ENCODE measurements at regions not wholly inside any gene's neighbourhood (a gene's known extent, or its start where the extent isn't known, plus 50 kb on each side); places are given as distances from the start of the nearest gene placed in this dataset.

DNA sequence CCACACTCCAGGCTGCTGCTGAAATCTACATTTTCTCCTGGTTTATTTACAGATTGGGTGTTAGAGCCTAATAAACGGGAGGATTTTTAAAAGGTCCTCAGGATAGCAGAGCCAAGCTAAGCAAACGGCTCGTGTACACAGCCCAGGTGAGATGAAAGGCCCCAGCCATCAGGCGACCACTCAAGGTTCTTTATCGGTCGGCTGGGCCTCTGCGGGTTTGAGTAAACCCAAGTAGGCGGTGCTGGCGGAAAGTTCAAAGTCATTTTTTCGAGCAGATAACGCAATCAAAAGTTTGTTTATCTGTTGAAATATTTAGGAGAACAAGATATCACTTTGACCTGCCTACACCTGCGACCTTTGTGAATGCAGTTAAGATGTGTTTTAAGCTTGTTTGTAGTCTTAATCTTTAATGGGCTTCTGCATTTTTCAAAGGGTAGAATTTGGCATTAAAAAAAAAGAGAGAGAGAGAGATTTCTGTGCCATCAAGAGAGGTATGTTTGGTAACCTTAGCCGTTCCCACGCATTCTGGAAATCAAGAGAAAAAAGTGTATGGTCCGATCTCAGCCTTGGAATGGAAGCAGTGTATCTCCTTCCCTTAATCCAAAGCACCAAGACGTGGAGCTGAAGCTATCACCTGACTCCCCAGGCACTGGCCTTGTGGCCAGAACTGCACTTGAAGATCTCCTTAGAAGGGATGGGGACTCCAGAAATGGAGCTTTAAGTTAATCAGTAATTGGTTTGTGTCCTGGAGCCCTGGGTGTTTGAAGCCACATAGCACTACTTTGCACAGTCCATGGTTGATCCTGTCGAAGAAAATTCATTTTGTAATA is 301.7 kb upstream of the IRX5 start:
- TF ChIP-seq, protein P1, sequence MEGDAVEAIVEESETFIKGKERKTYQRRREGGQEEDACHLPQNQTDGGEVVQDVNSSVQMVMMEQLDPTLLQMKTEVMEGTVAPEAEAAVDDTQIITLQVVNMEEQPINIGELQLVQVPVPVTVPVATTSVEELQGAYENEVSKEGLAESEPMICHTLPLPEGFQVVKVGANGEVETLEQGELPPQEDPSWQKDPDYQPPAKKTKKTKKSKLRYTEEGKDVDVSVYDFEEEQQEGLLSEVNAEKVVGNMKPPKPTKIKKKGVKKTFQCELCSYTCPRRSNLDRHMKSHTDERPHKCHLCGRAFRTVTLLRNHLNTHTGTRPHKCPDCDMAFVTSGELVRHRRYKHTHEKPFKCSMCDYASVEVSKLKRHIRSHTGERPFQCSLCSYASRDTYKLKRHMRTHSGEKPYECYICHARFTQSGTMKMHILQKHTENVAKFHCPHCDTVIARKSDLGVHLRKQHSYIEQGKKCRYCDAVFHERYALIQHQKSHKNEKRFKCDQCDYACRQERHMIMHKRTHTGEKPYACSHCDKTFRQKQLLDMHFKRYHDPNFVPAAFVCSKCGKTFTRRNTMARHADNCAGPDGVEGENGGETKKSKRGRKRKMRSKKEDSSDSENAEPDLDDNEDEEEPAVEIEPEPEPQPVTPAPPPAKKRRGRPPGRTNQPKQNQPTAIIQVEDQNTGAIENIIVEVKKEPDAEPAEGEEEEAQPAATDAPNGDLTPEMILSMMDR (IDR thresholded peaks at IDR 0.05; ENCODE audit: insufficient read depth, missing control alignments) = no peak
- DNase-seq (ENCODE audit: insufficient read length, low spot score) = no peak
- FAIRE-seq = no peak

DNA sequence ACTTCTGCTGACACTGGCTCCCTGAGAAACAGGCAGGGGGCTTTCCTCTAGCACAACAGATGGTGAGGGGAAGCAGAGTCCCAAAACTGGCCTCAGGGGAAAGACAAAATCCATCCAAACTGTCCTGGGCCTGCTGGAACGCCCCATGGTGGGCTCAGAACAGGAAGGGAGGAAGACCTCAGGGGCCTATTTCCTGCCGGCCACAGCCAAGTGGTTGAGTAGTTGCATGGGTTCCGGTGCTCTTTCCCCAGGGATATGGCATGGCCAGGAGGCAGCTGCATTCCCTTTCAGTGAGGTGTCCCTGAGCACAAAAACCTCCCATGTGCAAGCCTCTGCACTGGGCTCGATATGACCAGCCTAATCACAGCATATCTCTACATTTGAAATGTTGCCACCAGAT is 303.0 kb upstream of the IRX5 start:
- TF ChIP-seq, protein P1 (IDR thresholded peaks at IDR 0.05; ENCODE audit: insufficient read depth, missing control alignments) = no peak
- FAIRE-seq = no peak
- DNase-seq (ENCODE audit: insufficient read length, low spot score) = no peak

DNA sequence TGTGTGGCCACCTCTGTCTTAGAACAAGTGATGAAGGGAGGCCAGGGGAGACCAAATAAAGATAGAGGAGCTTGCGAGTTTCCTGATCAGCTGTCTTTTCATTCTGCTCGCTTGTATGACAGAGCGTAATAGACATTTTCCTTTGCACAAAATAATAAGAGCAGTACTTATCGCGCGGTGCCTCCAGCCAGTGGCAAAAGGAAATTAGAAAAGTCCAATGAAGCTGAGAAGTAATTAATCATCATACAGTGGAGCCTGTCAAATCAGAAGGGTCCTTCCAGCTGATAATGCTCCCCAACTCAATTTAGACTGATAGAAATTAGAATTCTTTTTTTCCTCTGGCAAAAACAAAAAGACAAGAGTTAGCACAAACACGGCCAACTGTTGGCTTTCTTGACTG is 307.0 kb upstream of the IRX5 start:
- DNase-seq (ENCODE audit: insufficient read length, low spot score) (no peak), FAIRE-seq (no peak)
- TF ChIP-seq, protein P1 (IDR thresholded peaks at IDR 0.05; ENCODE audit: insufficient read depth, missing control alignments) = no peak

DNA sequence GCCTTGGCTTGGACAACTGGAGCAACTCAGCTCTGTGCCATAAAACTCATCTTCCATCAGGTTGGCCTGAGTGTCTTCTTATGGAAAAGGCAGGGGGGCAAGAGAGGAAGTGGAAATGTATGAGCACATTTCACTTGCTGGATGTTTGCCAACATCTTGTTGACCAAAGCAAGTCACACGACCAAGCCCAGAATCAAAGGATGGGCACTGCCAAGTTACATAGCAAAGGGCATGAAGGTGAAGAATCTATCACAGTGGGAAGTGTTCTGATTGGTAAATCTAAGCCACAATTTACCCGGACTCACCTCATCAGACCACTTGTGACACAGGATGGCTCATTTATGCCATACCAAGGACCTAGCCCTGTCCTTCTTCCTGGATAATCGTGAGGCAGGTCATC is 310.5 kb upstream of the IRX5 start:
- TF ChIP-seq, protein P1 (IDR thresholded peaks at IDR 0.05; ENCODE audit: insufficient read depth, missing control alignments) = no peak
- FAIRE-seq = no peak
- DNase-seq (ENCODE audit: insufficient read length, low spot score) = no peak

DNA sequence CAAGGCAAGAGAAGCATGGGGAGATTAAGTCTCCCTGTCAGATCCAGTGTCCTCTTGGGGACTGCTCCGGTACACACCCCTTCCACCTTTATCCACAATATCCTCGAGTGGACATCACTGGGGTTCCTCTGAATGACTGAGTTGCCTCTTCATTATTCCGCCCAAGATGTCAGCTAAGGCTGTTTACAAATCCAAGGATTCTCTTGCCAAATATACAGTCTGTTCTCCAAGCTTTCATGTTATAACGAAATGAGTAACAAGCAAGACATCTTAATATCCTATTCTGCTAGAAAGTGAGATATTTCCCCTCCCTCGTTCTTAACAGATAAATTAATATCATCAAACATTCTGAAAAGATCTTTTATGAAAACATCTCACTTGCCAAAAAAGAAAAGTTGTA is 314.1 kb upstream of the IRX5 start:
- DNase-seq (ENCODE audit: insufficient read length, low spot score) = no peak
- TF ChIP-seq, protein P1 (IDR thresholded peaks at IDR 0.05; ENCODE audit: insufficient read depth, missing control alignments) = no peak
- no peak for FAIRE-seq

DNA sequence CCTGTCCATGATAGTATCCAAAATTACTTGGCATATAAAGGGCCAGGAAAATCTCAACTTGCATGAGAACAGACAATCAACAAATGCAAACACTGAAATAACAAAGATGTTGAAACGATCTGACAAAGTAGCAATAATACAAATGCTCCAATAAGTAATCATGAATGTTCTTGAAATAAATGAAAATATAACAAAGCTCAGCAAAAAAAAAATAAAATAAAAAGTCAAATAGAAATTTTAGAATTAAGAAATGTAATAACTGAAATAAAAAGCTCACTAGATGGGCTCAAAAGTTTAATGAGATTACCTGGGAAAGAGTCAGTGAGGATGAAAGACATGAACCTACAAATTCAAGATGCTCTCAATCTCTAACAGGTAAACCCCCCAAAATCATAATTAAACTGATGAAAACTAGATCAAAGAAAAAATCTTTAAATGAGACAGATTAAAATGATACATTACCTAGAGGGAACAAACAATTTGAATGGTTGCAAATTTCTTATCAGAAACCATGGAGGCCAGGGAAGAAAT is 319.0 kb upstream of the IRX3 start:
- DNase-seq (ENCODE audit: insufficient read length, low spot score) = no peak
- FAIRE-seq = no peak
- TF ChIP-seq, protein P1 (IDR thresholded peaks at IDR 0.05; ENCODE audit: insufficient read depth, missing control alignments) = no peak

DNA sequence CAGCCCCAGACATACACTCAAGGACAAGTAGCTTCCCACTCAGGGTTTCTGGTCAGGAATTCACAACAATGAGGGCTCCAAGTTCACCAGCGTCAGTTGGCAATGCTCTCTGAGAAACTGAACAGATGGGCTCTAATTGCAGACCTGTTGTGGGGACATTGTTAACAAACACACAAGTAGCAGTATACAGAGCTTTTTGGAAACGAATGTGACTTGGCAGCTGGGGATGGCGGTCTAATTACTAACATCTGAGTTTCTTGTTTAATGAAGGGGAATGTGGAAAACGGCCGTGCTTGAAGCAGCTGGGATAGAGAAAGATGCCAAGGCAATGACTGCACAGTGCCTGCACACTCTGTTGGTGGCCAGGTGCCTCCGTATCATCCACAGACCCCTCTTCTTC is 316.1 kb upstream of the IRX3 start:
- no peak for DNase-seq (ENCODE audit: insufficient read length, low spot score)
- FAIRE-seq = no peak
- TF ChIP-seq, protein P1 (IDR thresholded peaks at IDR 0.05; ENCODE audit: insufficient read depth, missing control alignments) = no peak
